OCI-LY3 (cell line): ENCODE measurements at regions not wholly inside any gene's neighbourhood (a gene's known extent, or its start where the extent isn't known, plus 50 kb on each side); places are given as distances from the start of the nearest gene placed in this dataset.

Experiments
- H2AFZ ChIP-seq: fragments of 200-600, 300-600 bp; shearing (Covaris generic); 2 replicates; pipeline ENCODE4 v1.6.0; 2014; ENCODE audit warnings: antibody characterized with exemption, low read depth, low read length
- H3K27ac ChIP-seq: fragments of 200-600, 300-600 bp; sonication (generic); 2 replicates; pipeline ENCODE4 v1.5.1; 2014; ENCODE audit warnings: mild to moderate bottlenecking, low read length, moderate library complexity, mixed read lengths
- H3K27me3 ChIP-seq: fragments of 200-600, 300-600 bp; sonication (generic); 2 replicates; pipeline ENCODE4 v1.6.1; 2014; ENCODE audit warnings: low read depth, low read length, mixed read lengths
- H3K36me3 ChIP-seq: fragments of 200-600, 300-600 bp; sonication (generic); replicated peaks from 2 replicates; pipeline ENCODE3; 2014; ENCODE audit warnings: low read depth, low read length, mixed read lengths
- H3K4me1 ChIP-seq: fragments of 300-600, 200-600 bp; sonication (generic); 2 replicates; pipeline ENCODE4 v1.6.1; 2014; ENCODE audit warnings: low read length, mixed read lengths
- H3K4me2 ChIP-seq: fragments of 200-600, 300-600 bp; sonication (generic); 2 replicates; pipeline ENCODE4 v1.6.1; 2014; ENCODE audit warnings: low read length, mixed read lengths
- H3K4me3 ChIP-seq: fragments of 300-600, 200-600 bp; sonication (generic); 2 replicates; pipeline ENCODE4 v1.5.1; 2014; ENCODE audit warnings: antibody characterized with exemption, mild to moderate bottlenecking, low read length, moderate library complexity
- H3K79me2 ChIP-seq: fragments of 300-600, 200-600 bp; shearing (Covaris generic); 2 replicates; pipeline ENCODE4 v1.6.1; 2014; ENCODE audit warnings: mild to moderate bottlenecking, low read length, mixed read lengths
- H3K9ac ChIP-seq: fragments of 300-600, 200-600 bp; shearing (Covaris generic); 2 replicates; pipeline ENCODE4 v1.6.0; 2014; ENCODE audit warnings: mild to moderate bottlenecking, low read length, moderate library complexity
- H3K9me3 ChIP-seq: fragments of 200-600, 300-600 bp; shearing (Covaris generic); 2 replicates; pipeline ENCODE4 v1.6.1; 2014; ENCODE audit warnings: low read length, mixed read lengths; ENCODE audit not compliant: insufficient read depth
- H4K20me1 ChIP-seq: fragments of 200-600, 300-600 bp; sonication (generic); 2 replicates; pipeline ENCODE4 v1.6.1; 2016; ENCODE audit warnings: low read length, mixed read lengths; ENCODE audit not compliant: insufficient read depth
- CTCF ChIP-seq: fragments of 200-600, 300-600 bp; sonication (generic); IDR thresholded peaks from 2 replicates; pipeline ENCODE4 v1.5.1; 2014; ENCODE audit warnings: antibody characterized with exemption, low read length, low read depth
- EZH2phosphoT487 ChIP-seq: fragments of 200-600 bp; shearing (Covaris generic); IDR thresholded peaks from 2 replicates; pipeline ENCODE4 v1.6.1; 2018; ENCODE audit warnings: antibody characterized with exemption, mixed run types, low read depth

DNA sequence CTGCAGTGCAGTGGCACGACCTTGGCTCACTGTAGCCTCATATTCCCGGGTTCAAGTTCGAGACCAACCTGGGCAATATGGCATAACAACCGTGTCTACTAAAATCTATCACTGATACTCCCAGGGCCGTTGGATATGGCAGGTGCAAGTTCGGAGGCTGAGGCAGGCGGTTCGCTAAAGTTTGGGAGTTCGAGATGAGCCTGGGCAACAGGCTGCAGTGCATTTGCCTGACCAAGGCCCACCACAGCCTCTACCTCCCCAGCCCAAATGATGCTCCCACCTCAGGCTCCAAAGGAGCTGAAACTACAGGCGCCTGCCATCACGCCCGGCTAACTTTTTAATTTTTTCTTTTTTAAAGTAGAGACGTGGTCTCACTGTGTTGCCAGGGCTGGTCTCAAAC, 177.1 kb upstream of the ALG10B start:
- no peaks in the 10 kb centered on the region for H3K4me1 ChIP-seq
- no peak overlapping the region for H3K4me3 ChIP-seq
- no peaks in the 10 kb centered on the region for H3K27me3 ChIP-seq
- H3K79me2 ChIP-seq = no peaks in the 10 kb centered on the region
- TF ChIP-seq EZH2phosphoT487 = no peak
- no peak for TF ChIP-seq CTCF
- no peaks in the 10 kb centered on the region for H4K20me1 ChIP-seq
- no peak overlapping the region for H3K4me2 ChIP-seq
- H3K36me3 ChIP-seq = no peaks in the 10 kb centered on the region
- H2AFZ ChIP-seq = no peak overlapping the region
- H3K9ac ChIP-seq = no peak overlapping the region
- H3K9me3 ChIP-seq = no peaks in the 10 kb centered on the region
- no peak overlapping the region for H3K27ac ChIP-seq

GRCh38 chr12:38141239-38141638, 175.3 kb upstream of the ALG10B start:
- no peaks in the 10 kb centered on the region for H3K9me3 ChIP-seq

DNA sequence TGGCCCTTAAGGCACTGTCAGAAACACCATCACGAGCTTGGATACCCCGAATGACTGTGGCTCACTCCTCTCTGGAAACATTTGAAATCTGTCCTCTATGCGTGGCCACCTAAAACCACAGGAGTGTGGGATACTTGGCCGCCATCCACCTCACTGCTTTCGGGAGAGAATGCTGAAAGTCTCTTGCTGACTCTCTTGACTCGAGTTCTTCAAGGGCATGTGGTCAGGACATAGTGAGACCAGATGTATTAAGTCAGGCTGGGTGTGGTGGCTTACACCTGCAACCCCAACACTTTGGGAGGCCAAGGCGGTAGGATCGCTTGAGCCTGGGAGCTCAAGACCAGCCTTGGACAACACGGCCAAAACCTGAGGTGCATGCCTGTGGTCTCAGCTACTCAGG, 174.7 kb upstream of the ALG10B start:
- Histone ChIP-seq H3K9ac (no peak overlapping the region), H4K20me1 (no peaks in the 10 kb centered on the region), H3K27ac (no peak overlapping the region), H3K4me3 (no peak overlapping the region), H3K36me3 (no peaks in the 10 kb centered on the region), H3K9me3 (no peaks in the 10 kb centered on the region), H3K79me2 (no peaks in the 10 kb centered on the region), H3K4me2 (no peak overlapping the region), H3K4me1 (no peaks in the 10 kb centered on the region), H2AFZ (no peak overlapping the region), H3K27me3 (no peaks in the 10 kb centered on the region)
- no peak for TF ChIP-seq EZH2phosphoT487
- no peak for TF ChIP-seq CTCF

More at GRCh38 chr12:38141239-38141638, 175.3 kb upstream of the ALG10B start:
- H2AFZ ChIP-seq = no peak overlapping the region
- TF ChIP-seq CTCF (no peak), EZH2phosphoT487 (no peak)
- H3K36me3 ChIP-seq = no peaks in the 10 kb centered on the region
- H3K4me2 ChIP-seq = no peak overlapping the region
- no peak overlapping the region for H3K27ac ChIP-seq
- H3K9ac ChIP-seq = no peak overlapping the region
- H3K4me1 ChIP-seq = no peaks in the 10 kb centered on the region
- H3K79me2 ChIP-seq = no peaks in the 10 kb centered on the region
- H4K20me1 ChIP-seq = no peaks in the 10 kb centered on the region
- H3K4me3 ChIP-seq = no peak overlapping the region
- no peaks in the 10 kb centered on the region for H3K27me3 ChIP-seq

DNA sequence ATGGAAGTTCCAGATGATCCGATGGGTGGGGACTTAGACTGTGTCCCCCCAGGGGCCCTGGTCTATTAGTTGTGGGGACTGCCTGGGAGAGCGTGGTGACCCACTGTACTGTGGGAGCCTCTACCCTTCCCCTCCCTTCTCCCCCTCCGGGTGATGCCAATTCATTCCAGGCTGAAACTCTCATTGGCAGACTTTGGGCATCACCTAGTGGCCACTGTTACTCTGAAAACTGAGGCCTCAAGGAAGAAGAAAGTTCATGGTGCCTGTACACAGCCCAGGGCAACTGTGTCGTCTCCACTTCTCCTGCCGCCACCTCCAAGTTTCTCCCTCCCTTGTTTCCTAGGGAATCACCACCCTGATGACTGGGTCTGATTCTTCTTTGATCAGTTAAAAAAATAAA, 173.6 kb upstream of the ALG10B start:
- H3K36me3 ChIP-seq = no peaks in the 10 kb centered on the region
- no peaks in the 10 kb centered on the region for H3K4me1 ChIP-seq
- no peaks in the 10 kb centered on the region for H3K9me3 ChIP-seq
- H3K4me2 ChIP-seq = no peak overlapping the region
- H3K27ac ChIP-seq = no peak overlapping the region
- no peaks in the 10 kb centered on the region for H4K20me1 ChIP-seq
- no peak overlapping the region for H2AFZ ChIP-seq
- H3K4me3 ChIP-seq = no peak overlapping the region
- no peaks in the 10 kb centered on the region for H3K79me2 ChIP-seq
- no peak for TF ChIP-seq CTCF
- no peak for TF ChIP-seq EZH2phosphoT487
- H3K9ac ChIP-seq = no peak overlapping the region
- no peaks in the 10 kb centered on the region for H3K27me3 ChIP-seq
